ENCODE measurements at regions not wholly inside any gene's neighbourhood (a gene's known extent, or its start where the extent isn't known, plus 50 kb on each side); places are given as distances from the start of the nearest gene placed in this dataset.

DNA sequence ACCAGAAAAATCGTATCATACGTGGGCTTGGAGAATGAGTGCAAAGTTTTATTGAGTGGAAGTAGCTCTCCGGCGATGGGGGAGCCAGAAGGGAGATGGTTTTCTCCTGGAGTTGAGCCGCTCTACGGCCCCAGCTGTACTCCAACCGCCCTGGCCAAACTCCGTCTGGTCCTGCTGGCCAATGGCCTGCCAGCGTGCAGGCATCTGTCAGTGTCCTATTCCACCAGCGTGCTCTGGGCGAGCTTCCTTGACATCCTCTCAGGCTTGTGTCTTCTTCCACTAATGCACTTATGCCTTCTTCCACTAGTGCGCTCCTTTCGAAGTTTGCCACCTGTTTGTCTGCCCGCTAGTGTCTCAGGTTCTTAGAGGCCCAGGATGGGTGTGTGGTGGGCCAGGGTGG is 345.5 kb upstream of the CDH19 start:
- intact Hi-C loops (cut with DNase I) = loop anchor here in 1 of 10 donors (10.0 kb wide), 1 partner anchor 65 kb away; no protein-coding TSS in a partner anchor
- TF ChIP-seq, protein P1, sequence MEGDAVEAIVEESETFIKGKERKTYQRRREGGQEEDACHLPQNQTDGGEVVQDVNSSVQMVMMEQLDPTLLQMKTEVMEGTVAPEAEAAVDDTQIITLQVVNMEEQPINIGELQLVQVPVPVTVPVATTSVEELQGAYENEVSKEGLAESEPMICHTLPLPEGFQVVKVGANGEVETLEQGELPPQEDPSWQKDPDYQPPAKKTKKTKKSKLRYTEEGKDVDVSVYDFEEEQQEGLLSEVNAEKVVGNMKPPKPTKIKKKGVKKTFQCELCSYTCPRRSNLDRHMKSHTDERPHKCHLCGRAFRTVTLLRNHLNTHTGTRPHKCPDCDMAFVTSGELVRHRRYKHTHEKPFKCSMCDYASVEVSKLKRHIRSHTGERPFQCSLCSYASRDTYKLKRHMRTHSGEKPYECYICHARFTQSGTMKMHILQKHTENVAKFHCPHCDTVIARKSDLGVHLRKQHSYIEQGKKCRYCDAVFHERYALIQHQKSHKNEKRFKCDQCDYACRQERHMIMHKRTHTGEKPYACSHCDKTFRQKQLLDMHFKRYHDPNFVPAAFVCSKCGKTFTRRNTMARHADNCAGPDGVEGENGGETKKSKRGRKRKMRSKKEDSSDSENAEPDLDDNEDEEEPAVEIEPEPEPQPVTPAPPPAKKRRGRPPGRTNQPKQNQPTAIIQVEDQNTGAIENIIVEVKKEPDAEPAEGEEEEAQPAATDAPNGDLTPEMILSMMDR (IDR thresholded peaks at IDR 0.05) = no peak

DNA sequence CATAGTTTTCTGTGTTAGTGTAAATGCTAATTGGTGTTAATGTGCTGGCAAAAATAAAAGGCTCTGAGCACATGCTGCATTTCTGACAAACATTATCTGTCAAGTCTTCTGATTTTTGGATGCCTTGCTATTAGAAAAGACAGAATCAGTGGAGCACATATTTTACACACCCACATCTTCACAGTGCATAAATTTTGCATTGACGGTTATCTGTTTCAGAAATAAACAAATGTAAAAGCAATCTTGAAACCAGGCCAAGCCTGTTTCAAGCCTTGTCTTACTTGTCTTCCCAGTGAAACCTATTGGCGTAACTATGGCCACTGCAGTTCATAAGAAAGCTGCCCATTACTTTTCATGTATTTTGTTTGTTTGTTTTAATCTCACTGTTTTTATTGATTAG is 333.7 kb upstream of the CDH19 start:
- WGBS, 2 donors = 82 to 89% methylated on average over 2 of the region's 2 CpGs
- DNase-seq (no peak), ATAC-seq (no peak)
- H3K9me3 ChIP-seq = peaks cover 0 to 15% (median 0%) of the 10 kb centered on the region in 11 donors
- intact Hi-C loops (cut with DNase I) = no loop called here
- no peaks in the 10 kb centered on the region for H3K4me1 ChIP-seq
- TF ChIP-seq, protein P1 (IDR thresholded peaks at IDR 0.05) = no peak
- H3K36me3 ChIP-seq = no peaks in the 10 kb centered on the region
- no peak overlapping the region for H3K27ac ChIP-seq
- no peak overlapping the region for H3K4me3 ChIP-seq
- H3K27me3 ChIP-seq = no peaks in the 10 kb centered on the region

More for the DNA sequence above, 345.5 kb upstream of the CDH19 start:
- H3K4me3 ChIP-seq = no peak overlapping the region
- 91% methylated on average over 14 of the region's 14 CpGs for WGBS, 2 donors
- no peaks in the 10 kb centered on the region for H3K27me3 ChIP-seq
- H3K27ac ChIP-seq = no peak overlapping the region
- DNase-seq (no peak), ATAC-seq (no peak)
- no peaks in the 10 kb centered on the region for H3K36me3 ChIP-seq
- H3K9me3 ChIP-seq = peaks cover 0 to 23% (median 0%) of the 10 kb centered on the region in 11 donors
- no peaks in the 10 kb centered on the region for H3K4me1 ChIP-seq

DNA sequence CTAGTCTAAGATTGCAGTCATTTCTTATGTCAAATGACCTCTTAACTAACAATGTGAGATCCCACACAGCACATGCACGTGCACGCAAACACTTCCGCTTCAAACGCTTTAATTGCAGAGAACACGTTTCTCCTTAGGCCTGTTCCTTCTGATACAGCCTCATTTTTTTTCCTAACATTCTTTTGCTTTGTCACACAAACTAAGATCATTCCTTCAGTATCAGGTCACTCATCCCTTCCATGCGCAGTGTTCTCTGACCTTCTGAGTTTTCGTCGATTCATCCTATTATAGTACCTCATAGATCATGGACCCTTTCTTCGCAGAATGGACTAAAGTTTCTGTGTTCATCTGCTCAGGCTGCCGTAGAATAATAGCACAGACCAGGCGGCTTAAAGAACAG is 327.1 kb upstream of the CDH19 start:
- no peak overlapping the region for H3K27ac ChIP-seq
- no peak overlapping the region for H3K4me3 ChIP-seq
- no peak for DNase-seq
- H3K36me3 ChIP-seq = no peaks in the 10 kb centered on the region
- WGBS, 2 donors = 90 to 91% methylated on average over 11 of the region's 11 CpGs
- no peak for ATAC-seq
- TF ChIP-seq, protein P1 (IDR thresholded peaks at IDR 0.05) = no peak
- intact Hi-C loops (cut with DNase I) = no loop called here
- H3K9me3 ChIP-seq = no peaks in the 10 kb centered on the region
- no peaks in the 10 kb centered on the region for H3K4me1 ChIP-seq
- H3K27me3 ChIP-seq = no peaks in the 10 kb centered on the region

DNA sequence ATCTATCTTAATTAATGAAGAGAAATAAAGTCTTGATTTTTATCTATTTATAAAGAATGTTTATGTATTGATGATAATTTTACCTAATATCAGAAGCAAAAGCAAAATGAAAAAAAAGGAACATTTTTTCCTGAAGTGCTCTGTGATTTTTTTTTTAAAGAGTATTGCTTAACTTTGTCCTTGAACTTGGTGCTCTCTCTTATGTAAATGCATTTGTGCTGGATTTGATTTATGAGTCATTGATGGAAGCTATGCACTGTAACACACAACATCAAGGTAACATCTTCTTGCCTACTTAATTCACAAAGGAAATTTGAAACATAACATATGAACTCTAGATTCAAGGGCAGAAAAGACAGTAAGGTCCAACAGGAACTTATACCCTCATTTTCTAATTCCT is 312.9 kb upstream of the CDH19 start:
- no peak for DNase-seq
- H3K9me3 ChIP-seq = no peaks in the 10 kb centered on the region
- no peak for ATAC-seq
- H3K36me3 ChIP-seq = no peaks in the 10 kb centered on the region
- intact Hi-C loops (cut with DNase I) = loop anchor here in 1 of 10 donors (5.0 kb wide), 1 partner anchor 50 kb away; no protein-coding TSS in a partner anchor
- no peaks in the 10 kb centered on the region for H3K27me3 ChIP-seq
- no peaks in the 10 kb centered on the region for H3K4me1 ChIP-seq
- H3K27ac ChIP-seq = no peak overlapping the region
- no peak overlapping the region for H3K4me3 ChIP-seq
- TF ChIP-seq, protein P1 (IDR thresholded peaks at IDR 0.05) = no peak

Measured in heart right ventricle (tissue), 16 donors.